Forelimb muscle (tissue), 1 donor: ENCODE measurements at regions not wholly inside any gene's neighbourhood (a gene's known extent, or its start where the extent isn't known, plus 50 kb on each side); places are given as distances from the start of the nearest gene placed in this dataset.
"Not testable (repeated sequence)": the region's sequence is repeated elsewhere in the genome, so short reads cannot be mapped to it uniquely, and the experiment has no call there.

Experiments used
- DNase-seq: peaks from one replicate; pipeline ENCODE4 v3.0.0-alpha.2; 2013; ENCODE audit warnings: low read depth

DNA sequence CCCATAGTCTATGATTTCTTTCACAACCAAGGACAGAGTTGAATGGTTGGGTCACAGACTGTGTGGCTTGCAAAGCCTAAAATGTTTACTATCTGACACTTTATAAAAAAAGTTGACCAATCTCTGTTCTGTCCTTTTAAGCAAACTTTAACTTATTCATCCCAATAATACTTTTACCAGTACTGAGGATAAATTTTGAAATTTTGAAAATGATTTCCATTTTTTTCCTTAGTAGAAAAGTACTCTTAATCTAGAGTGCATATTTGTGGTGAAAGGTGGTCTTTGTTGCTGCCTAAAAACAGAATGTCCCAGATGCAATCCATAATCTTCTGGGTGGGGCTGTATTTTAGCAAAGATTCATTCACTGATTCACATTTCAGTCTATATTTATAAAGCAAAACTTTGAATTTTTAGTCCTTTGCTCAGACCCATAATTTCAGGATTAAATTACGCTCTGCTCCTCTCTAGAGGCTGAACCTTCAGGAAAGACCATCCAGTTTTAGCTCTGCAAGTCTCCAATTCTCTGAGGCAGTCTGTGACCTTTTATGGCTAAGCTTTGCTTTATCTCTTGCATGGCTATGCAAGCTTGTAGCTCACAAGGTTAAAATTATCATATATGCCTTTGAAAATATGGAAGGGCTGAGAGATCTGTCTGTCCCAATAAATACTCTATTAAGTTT lies 573.5 kb downstream of the COL12A1 start:
- no peak for DNase-seq

DNA sequence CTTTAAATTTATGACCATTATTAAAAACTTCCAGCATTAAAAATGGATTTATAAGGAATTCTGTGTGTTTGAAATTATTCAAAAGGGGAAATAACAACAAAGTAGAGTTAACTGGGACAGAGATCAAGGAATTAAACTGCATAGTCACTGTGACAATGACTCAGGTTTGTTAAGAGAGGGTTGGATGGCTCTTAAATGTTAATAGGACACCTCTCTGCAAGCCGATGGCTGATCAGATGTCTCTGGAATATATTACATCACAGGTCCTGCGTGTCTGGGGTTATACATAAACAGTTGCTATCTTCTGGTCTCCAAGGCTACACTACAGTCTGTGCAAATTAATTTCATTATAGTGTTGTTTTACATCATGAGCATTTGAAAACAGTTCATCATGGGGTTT lies 574.3 kb downstream of the COL12A1 start:
- DNase-seq: no peak

- DNase-seq: no peak
Observed at GRCh38 chr6:74626288-74626687, 579.6 kb downstream of the COL12A1 start.

DNA sequence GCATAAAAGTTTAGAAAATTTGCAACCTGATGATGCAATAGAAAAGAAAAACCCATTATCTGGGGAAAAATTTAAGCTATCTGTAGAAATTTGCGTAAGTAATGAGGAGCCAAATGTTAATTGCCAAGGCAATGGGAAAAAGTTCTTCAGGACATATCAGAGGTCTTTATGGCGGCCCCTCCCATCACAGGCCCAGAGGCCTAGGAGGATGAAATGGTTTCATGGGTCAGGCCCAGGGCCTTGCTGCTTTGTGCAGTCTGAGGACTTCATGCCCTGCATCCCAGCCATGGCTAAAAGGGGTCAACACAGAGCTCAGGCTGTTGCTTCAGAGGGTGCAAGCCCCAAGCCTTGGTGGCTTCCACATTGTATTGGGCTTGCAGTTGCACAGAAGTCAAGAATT lies 582.8 kb downstream of the COL12A1 start:
- no peak for DNase-seq

- no peak for DNase-seq
Observed at GRCh38 chr6:74611220-74611619, 594.6 kb downstream of the COL12A1 start.

DNA sequence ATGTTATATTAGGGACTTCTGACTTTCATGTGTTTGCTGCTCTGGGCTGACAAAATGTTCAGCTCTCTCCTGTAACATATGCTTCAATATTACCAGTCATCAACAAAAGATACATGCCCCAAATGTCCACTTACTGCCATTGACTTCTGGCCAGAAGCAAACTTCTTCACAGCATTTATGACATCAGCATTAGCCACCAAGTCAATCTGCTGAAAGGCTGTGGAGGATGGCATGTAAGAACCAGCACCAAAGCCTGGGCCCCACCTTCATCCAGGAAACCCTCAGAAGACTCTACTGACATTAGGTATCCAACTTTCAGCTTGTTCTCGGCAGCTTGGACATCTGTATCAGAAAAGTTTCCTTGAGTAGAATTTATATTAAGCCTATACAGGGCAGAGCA lies 595.5 kb downstream of the COL12A1 start:
- DNase-seq: no peak

DNA sequence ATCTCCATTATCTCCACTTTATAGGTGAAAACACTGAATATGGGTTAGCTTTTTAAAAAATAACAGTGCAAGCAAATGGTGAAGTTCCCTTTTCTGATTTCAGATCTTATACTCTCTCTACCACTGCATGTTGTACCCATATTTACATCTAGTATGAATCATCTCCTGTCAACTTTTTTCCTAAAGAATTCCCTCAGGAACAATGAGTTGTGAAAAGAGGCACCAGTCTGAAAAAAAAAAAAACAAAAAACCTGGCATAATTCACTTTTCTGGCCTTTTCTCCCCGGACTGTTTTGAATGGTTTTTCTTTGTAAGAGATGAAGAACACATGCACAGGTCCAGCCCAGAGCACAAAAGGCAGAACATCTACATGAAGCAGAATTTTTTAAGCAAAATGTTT lies 596.0 kb downstream of the COL12A1 start:
- DNase-seq: no peak

- no peak for DNase-seq
Observed at GRCh38 chr6:74607934-74608333, 597.9 kb downstream of the COL12A1 start.

GRCh38 chr6:74607468-74607867 lies 598.4 kb downstream of the COL12A1 start:
- DNase-seq: no peak

- DNase-seq: peak; percentile 54
Observed at GRCh38 chr6:74606582-74607071, 599.2 kb downstream of the COL12A1 start.

DNA sequence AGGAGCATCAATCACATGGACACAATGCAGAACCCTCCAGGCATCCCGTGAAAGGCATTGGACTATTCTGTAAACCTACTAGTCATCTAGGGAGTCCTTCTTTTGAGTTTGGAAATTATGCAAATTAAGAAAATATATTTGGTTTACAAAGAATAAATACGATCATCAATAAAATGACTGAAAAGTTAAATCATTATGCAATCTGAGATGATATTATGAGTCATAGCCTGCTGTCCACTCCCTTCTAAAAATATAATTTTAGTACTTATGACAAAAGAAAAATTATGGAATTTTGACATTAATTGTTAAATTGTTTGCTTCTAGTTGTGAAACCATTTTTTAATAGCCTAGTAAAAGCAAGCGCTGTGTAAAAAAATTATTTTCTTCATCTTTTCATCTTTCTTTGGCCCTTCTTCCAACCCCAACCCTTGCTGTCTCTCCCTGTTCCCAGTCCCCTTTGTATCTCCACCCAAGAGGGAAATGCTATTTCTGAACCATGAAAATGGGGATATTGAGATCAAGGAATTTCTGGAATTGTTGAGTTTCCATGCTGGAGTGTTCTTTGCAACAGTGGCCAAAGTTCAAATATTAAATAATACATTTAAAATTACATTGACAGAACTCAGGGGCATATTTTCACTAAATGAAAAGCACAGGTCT lies 599.8 kb downstream of the COL12A1 start:
- no peak for DNase-seq

- no peak for DNase-seq
Observed at GRCh38 chr6:74604279-74604678, 601.6 kb downstream of the COL12A1 start.

GRCh38 chr6:74603322-74604076 lies 602.4 kb downstream of the COL12A1 start:
- DNase-seq: no peak

DNA sequence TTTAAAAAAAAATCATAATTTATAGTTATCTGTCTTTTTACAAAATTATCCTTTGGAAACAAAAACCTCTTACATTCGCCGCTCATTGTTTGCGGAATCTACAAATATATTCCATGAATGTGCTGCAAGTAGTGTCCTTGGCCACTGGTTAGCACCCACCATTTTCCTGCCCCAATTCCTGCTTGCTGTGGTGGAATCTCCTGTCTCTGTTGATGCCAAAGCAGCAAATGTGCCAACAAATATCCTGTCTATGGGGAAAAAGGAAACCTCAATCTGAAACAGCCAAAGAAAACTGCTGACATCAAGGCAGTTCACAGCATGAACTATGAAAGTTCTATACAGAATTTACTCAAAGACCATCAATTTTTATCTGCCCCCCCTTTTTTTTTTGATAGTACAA lies 603.6 kb downstream of the COL12A1 start:
- no peak for DNase-seq

DNA sequence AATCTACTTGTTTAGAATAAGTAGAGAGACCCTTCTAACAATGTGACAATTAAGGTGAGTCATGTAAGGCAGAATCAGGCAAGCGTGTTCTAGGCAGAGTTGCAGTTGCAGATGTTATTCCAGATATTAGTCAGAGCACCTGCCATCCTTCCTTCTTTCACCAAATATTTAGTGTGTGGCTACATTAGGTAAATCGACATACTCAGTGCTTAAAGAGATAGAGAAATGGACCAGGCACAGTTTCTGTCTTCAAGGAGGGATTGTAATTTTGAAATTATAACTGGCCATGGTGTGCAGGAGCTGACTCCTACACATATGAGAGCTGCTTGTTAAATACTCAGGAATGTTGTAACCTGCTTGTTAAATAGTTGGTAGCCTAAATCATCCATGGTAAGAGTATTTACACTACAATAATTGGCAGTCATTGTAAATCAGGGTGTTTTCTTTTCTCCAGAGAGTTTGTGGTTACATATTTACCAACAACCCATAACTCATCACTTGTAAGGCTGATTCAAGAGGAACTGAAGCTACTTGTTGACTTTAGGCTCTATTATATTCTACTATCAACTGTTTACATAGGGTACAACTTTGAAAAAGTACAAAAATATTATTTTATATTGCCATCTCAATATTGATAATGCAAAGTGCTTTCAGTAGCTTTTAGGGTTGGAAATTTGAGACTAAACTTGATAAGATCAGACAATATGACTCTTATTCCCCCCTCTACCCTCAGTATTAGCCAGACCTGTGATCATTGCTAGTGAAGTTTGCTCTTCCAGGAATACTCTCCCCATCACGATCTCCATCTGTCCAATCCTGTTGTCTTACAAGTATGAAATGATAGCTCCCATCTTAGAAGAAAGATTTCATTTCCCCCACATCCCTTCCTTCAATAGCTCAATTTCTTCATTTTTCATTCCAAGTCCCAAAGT lies 607.1 kb downstream of the COL12A1 start:
- no peak for DNase-seq

- DNase-seq: no peak
Observed at GRCh38 chr6:74597840-74598239, 608.0 kb downstream of the COL12A1 start.

DNA sequence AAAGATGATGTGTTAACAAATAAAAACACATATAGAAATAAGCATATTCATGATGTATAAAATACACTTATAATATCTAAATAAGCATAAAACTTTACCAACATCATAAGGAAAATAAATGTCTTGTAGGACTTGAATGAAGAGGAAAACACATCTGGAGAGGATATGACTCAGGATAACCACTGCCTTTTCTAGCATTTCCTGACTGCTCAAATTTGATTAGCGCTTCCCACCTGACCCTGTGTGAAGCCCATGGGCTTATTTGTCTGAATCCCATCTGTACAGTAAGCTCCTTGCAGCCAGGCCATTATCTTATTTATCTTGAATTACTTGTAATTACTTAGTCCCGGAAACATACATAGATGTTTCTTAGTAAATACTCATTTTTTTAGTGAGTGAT lies 608.6 kb downstream of the COL12A1 start:
- DNase-seq: no peak

DNA sequence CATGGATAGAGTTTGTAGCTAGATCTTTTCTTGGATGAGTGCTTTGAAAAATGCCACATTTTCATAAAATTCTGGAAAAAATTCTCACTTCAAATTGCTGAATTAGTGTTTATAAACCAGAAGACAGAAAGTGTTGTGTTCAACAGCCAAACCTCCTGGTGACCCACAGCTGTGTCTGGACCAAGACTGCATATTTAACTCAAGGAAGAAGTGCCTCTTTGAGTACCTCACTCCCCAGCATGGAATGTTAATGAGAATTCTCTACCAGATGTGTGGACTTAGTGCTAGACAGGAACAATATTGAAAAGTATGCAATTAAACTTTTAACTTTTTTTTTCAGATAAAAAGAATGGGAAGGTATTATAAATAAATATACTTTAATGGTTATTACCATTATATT lies 609.3 kb downstream of the COL12A1 start:
- DNase-seq: no peak

- DNase-seq: not testable (repeated sequence)
Observed at GRCh38 chr6:74594350-74594749, 611.5 kb downstream of the COL12A1 start.

DNA sequence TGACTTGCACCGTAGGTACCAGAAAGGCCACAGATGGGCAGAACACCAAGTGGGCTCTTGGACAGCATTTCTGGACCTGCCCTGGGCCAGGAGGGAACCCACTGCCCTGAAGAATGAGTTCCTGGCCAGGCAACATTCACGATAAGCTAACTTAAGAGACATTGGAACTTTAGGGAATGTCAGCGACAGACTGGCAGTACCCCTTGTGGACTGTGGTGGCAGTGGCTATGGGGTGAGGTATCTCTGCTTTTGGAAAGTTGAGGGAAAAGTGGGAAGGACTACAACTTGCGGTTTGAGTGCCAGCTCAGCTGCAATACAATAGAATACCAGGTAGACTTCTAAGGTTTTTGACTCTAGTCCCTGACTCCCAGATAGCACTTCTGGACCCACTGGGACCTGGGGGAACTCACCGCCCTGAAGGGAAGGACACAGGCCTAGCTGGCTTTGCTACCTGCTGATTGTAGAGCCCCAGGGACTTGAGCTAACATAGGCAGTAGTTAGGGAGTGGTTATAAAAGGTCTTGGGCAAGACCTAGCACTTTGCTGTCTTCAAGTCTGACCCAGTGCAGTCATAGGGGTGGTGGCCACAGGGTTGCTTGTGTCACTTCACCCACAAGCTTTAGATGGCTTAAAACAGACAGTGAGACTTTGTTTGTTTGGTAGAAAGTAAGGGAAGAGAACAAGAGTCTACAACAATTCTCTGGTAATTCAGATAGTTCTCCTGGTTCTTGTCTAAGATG lies 617.6 kb downstream of the COL12A1 start:
- no peak for DNase-seq

- DNase-seq: no peak
Observed at GRCh38 chr6:74587386-74587785, 618.5 kb downstream of the COL12A1 start.
